H9 (cell line): ENCODE measurements at regions not wholly inside any gene's neighbourhood (a gene's known extent, or its start where the extent isn't known, plus 50 kb on each side); places are given as distances from the start of the nearest gene placed in this dataset.

Experiments used
- DNase-seq: peaks from one replicate; pipeline ENCODE4 v3.0.0-alpha.2; 2017
- H2AFZ ChIP-seq: one replicate; pipeline ENCODE4 v1.6.1; 2013; ENCODE audit warnings: mild to moderate bottlenecking, low read length, control low read depth, moderate library complexity
- H2AK5ac ChIP-seq: 2 replicates; pipeline ENCODE4 v1.6.1; 2013; ENCODE audit warnings: low read length, control low read depth, mixed read lengths; ENCODE audit not compliant: insufficient read length
- H2BK120ac ChIP-seq: one replicate; pipeline ENCODE4 v1.6.1; 2013; ENCODE audit warnings: low read depth, mild to moderate bottlenecking, low read length, control low read depth, inconsistent platforms; ENCODE audit not compliant: poor library complexity, severe bottlenecking
- H2BK12ac ChIP-seq: 2 replicates; pipeline ENCODE4 v1.6.1; 2013; ENCODE audit warnings: low read length, control low read depth, mixed read lengths, low read depth; ENCODE audit not compliant: insufficient read length
- H2BK15ac ChIP-seq: 2 replicates; pipeline ENCODE4 v1.6.1; 2013; ENCODE audit warnings: low read depth, low read length, control low read depth
- H2BK20ac ChIP-seq: one replicate; pipeline ENCODE4 v1.6.1; 2013; ENCODE audit warnings: low read depth, mild to moderate bottlenecking, low read length, control low read depth, inconsistent platforms; ENCODE audit not compliant: poor library complexity, severe bottlenecking
- H2BK5ac ChIP-seq: 2 replicates; pipeline ENCODE4 v1.6.1; 2013; ENCODE audit warnings: low read length, control low read depth, mixed read lengths; ENCODE audit not compliant: insufficient read length
- H3K14ac ChIP-seq: 2 replicates; pipeline ENCODE4 v1.6.1; 2013; ENCODE audit warnings: low read length, control low read depth; ENCODE audit not compliant: insufficient read depth
- H3K18ac ChIP-seq: 2 replicates; pipeline ENCODE4 v1.6.1; 2013; ENCODE audit warnings: low read depth, mild to moderate bottlenecking, mixed read lengths, low read length, control low read depth; ENCODE audit not compliant: insufficient read length
- H3K23ac ChIP-seq: 2 replicates; pipeline ENCODE4 v1.6.1; 2013; ENCODE audit warnings: low read length, control low read depth, mixed read lengths, low read depth; ENCODE audit not compliant: insufficient read length
- H3K23me2 ChIP-seq: 2 replicates; pipeline ENCODE4 v1.6.1; 2013; ENCODE audit warnings: low read depth, mild to moderate bottlenecking, mixed read lengths, low read length, control low read depth; ENCODE audit not compliant: insufficient read length, poor library complexity, severe bottlenecking
- H3K27ac ChIP-seq: 2 replicates; pipeline ENCODE4 v1.5.1; 2013; ENCODE audit warnings: low read length, control low read depth, mixed read lengths, low read depth; ENCODE audit not compliant: insufficient read length
- H3K27me3 ChIP-seq: 2 replicates; pipeline ENCODE4 v1.6.1; 2013; ENCODE audit warnings: low read length, control low read depth, inconsistent platforms; ENCODE audit not compliant: insufficient read depth
- H3K4ac ChIP-seq: 2 replicates; pipeline ENCODE4 v1.6.1; 2013; ENCODE audit warnings: low read depth, mild to moderate bottlenecking, control low read depth, inconsistent platforms, low read length, moderate library complexity
- H3K4me1 ChIP-seq: 2 replicates; pipeline ENCODE4 v1.6.1; 2013; ENCODE audit warnings: low read length, control low read depth, inconsistent platforms; ENCODE audit not compliant: insufficient read depth
- H3K4me2 ChIP-seq: 2 replicates; pipeline ENCODE4 v1.6.1; 2013; ENCODE audit warnings: low read length, control low read depth, mixed read lengths; ENCODE audit not compliant: insufficient read length, insufficient read depth
- H3K56ac ChIP-seq: 2 replicates; pipeline ENCODE4 v1.6.1; 2013; ENCODE audit warnings: low read depth, mild to moderate bottlenecking, mixed read lengths, low read length, control low read depth; ENCODE audit not compliant: insufficient read length
- H3K79me1 ChIP-seq: 2 replicates; pipeline ENCODE4 v1.6.1; 2013; ENCODE audit warnings: low read depth, mild to moderate bottlenecking, moderate library complexity, low read length, control low read depth, inconsistent platforms; ENCODE audit not compliant: insufficient read depth, poor library complexity, severe bottlenecking
- H3K79me2 ChIP-seq: 2 replicates; pipeline ENCODE4 v1.6.1; 2013; ENCODE audit warnings: low read length, control low read depth, inconsistent platforms; ENCODE audit not compliant: insufficient read depth
- H3K9ac ChIP-seq: 2 replicates; pipeline ENCODE4 v1.6.1; 2013; ENCODE audit warnings: low read length, control low read depth, mixed read lengths; ENCODE audit not compliant: insufficient read length; ENCODE audit errors: extremely low read depth
- H3K9me3 ChIP-seq: one replicate; pipeline ENCODE4 v1.6.1; 2013; ENCODE audit warnings: low read depth, low read length, inconsistent platforms; ENCODE audit not compliant: control insufficient read depth
- H3T11ph ChIP-seq: one replicate; pipeline ENCODE4 v1.6.1; 2013; ENCODE audit warnings: mild to moderate bottlenecking, low read length, control low read depth, inconsistent platforms
- H4K20me1 ChIP-seq: one replicate; pipeline ENCODE4 v1.6.1; 2013; ENCODE audit not compliant: control insufficient read depth, insufficient read length, insufficient read depth
- H4K5ac ChIP-seq: 2 replicates; pipeline ENCODE4 v1.6.1; 2013; ENCODE audit warnings: low read depth, mild to moderate bottlenecking, mixed read lengths, low read length, control low read depth; ENCODE audit not compliant: insufficient read length
- H4K8ac ChIP-seq: replicated peaks from 2 replicates; pipeline ENCODE4 v1.6.1; 2013; ENCODE audit warnings: low read length, control low read depth, mixed read lengths, low read depth; ENCODE audit not compliant: insufficient read length
- H4K91ac ChIP-seq: 2 replicates; pipeline ENCODE4 v1.6.1; 2013; ENCODE audit warnings: low read depth, mild to moderate bottlenecking, moderate library complexity, mixed read lengths, low read length, control low read depth; ENCODE audit not compliant: insufficient read length
- H3K27ac Mint-ChIP-seq, 3 experiments: 2 replicates in 2 of 3; 3 replicates in 1 of 3; pipeline ENCODE4 v1.8.0; 2020 to 2021; ENCODE audit warnings: mixed read lengths in 3 of 3, mild to moderate bottlenecking in 1 of 3, moderate library complexity in 1 of 3
- H3K27me3 Mint-ChIP-seq: 2 replicates; pipeline ENCODE4 v1.8.0; 2021; ENCODE audit warnings: low read depth, mild to moderate bottlenecking, moderate library complexity, mixed read lengths
- H3K36me3 Mint-ChIP-seq, 3 experiments: 2 replicates in 2 of 3; 3 replicates in 1 of 3; pipeline ENCODE4 v1.8.0; 2020 to 2021; ENCODE audit warnings: low read depth in 3 of 3, mixed read lengths in 3 of 3; ENCODE audit not compliant: insufficient read depth in 1 of 3
- H3K4me1 Mint-ChIP-seq, 2 experiments: 2 replicates each; pipeline ENCODE4 v1.8.0; 2020; ENCODE audit warnings: mixed read lengths in 2 of 2
- H3K4me3 Mint-ChIP-seq, 2 experiments: 2 replicates in 1 of 2; 3 replicates in 1 of 2; pipeline ENCODE4 v1.8.0; 2020 to 2021; ENCODE audit warnings: mild to moderate bottlenecking in 2 of 2, mixed read lengths in 2 of 2, moderate library complexity in 1 of 2
- H3K9me3 Mint-ChIP-seq, 2 experiments: 2 replicates in 1 of 2; 3 replicates in 1 of 2; pipeline ENCODE4 v1.8.0; 2020; ENCODE audit warnings: mild to moderate bottlenecking in 2 of 2, mixed read lengths in 2 of 2, moderate library complexity in 1 of 2
- WGBS: extraction: QIAGEN DNeasy Blood & Tissue Kit; methylation state at CpG from one replicate; pipeline ENCODE4 v1.1.7; 2013; ENCODE audit warnings: missing lambda C conversion rate, low lambda C conversion rate, mixed read lengths; ENCODE audit not compliant: insufficient read length; ENCODE audit errors: extremely low coverage; 5-methylcytosine and 5-hydroxymethylcytosine counted together
- TF ChIP-seq, protein P1 (sequence below): fragments of 200-600 bp; sonication (generic); conservative IDR thresholded peaks from 3 replicates; pipeline ENCODE4 v1.8.0; 2021; ENCODE audit warnings: antibody characterized with exemption, mild to moderate bottlenecking

DNA sequence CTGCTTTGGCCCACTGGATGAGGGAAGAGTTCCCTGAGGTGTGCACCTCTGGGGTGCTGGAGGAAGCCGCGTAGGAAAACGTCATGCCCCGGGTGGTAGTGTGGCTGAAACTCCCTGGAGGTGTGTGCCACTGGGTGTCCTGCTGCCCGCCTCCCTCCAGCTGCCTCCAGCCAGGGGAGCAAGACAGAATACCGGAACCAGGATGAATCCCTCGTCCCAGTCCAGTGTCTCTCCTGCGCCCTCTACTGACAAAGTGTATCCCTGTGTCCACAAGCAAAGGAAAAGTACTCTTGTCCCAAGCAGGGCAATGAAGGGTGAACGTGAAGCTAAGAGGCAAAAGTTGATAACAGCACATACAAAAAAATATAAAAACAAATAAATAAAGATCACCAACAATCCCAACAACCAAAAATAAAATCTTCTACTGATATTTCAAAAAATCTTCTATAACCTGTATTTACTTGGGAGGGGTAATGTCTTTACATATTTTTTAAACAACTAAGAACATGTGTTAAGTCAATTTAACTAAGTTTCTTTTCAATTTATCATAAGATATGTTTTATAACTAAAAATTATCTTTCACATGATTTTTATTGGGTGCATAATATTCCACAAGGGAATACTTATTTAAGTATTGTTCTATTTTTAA is 437.6 kb downstream of the MAFB start:
- Histone ChIP-seq H3K18ac (no peak overlapping the region), H3K4me2 (no peak overlapping the region), H3K79me1 (no peaks in the 10 kb centered on the region), H3K9me3 (no peaks in the 10 kb centered on the region), H2AK5ac (no peak overlapping the region), H3K4me1 (no peaks in the 10 kb centered on the region), H4K8ac (no peak overlapping the region), H2BK5ac (no peak overlapping the region), H3K56ac (no peak overlapping the region), H3K79me2 (no peaks in the 10 kb centered on the region), H3K4ac (no peak overlapping the region), H3K9ac (no peak overlapping the region), H3T11ph (no peak overlapping the region), H3K27ac (no peak overlapping the region), H2BK15ac (no peak overlapping the region), H3K14ac (no peak overlapping the region), H4K20me1 (no peaks in the 10 kb centered on the region), H3K23me2 (no peaks in the 10 kb centered on the region), H3K23ac (no peak overlapping the region), H2AFZ (no peak overlapping the region), H4K5ac (no peak overlapping the region), H2BK20ac (no peak overlapping the region), H4K91ac (no peak overlapping the region), H2BK120ac (no peak overlapping the region), H2BK12ac (no peak overlapping the region), H3K27me3 (no peaks in the 10 kb centered on the region)
- TF ChIP-seq, protein P1, sequence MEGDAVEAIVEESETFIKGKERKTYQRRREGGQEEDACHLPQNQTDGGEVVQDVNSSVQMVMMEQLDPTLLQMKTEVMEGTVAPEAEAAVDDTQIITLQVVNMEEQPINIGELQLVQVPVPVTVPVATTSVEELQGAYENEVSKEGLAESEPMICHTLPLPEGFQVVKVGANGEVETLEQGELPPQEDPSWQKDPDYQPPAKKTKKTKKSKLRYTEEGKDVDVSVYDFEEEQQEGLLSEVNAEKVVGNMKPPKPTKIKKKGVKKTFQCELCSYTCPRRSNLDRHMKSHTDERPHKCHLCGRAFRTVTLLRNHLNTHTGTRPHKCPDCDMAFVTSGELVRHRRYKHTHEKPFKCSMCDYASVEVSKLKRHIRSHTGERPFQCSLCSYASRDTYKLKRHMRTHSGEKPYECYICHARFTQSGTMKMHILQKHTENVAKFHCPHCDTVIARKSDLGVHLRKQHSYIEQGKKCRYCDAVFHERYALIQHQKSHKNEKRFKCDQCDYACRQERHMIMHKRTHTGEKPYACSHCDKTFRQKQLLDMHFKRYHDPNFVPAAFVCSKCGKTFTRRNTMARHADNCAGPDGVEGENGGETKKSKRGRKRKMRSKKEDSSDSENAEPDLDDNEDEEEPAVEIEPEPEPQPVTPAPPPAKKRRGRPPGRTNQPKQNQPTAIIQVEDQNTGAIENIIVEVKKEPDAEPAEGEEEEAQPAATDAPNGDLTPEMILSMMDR = peak; percentile 80
- Mint-ChIP-seq H3K4me1 (peaks cover 0 to 5% of the 10 kb centered on the region in 2 experiments; a peak in 1 of 4 replicates), H3K36me3 (peaks cover 8 to 13% (median 10%) of the 10 kb centered on the region in 3 experiments), H3K4me3 (no peak overlapping the region), H3K9me3 (peaks cover 8% of the 10 kb centered on the region in 2 experiments), H3K27ac (0 out of 7 replicates have a peak overlapping the region, but pooled peaks of 1 of the 3 experiments have one; percentile 85), H3K27me3 (no peaks in the 10 kb centered on the region)
- DNase-seq = peak; percentile 77
- WGBS = no CpG with 5 or more reads among the region's 9 CpGs
